B cell (primary cell): ENCODE measurements at regions not wholly inside any gene's neighbourhood (a gene's known extent, or its start where the extent isn't known, plus 50 kb on each side); places are given as distances from the start of the nearest gene placed in this dataset.

Experiments
- ATAC-seq: fragments of 200-7000 bp; cut with Tn5 transposase; one replicate; pipeline ENCODE4 v1.10.0; 2021; ENCODE audit warnings: low read depth, mild to moderate bottlenecking, moderate number of reproducible peaks, moderate library complexity
- CTCF ChIA-PET: fragments of 350-600 bp; sonication (Branson Sonifier 250); formaldehyde crosslinking; loops from one replicate; lab custom pipeline; 2021; ENCODE audit warnings: antibody characterized with exemption, inconsistent platforms; lab: Charles Lee
- POLR2A ChIA-PET: fragments of 350-600 bp; sonication (Branson Sonifier 250); formaldehyde crosslinking; loops from one replicate; lab custom pipeline; 2021; ENCODE audit warnings: antibody characterized with exemption; lab: Charles Lee
- DNase-seq: peaks from one replicate; pipeline ENCODE4 v3.0.0; 2013
- H2AFZ ChIP-seq: 2 replicates; pipeline ENCODE4 v1.6.1; 2012; ENCODE audit warnings: mild to moderate bottlenecking, low read depth, low read length; ENCODE audit not compliant: insufficient read depth, poor library complexity, severe bottlenecking
- H3K27ac ChIP-seq, 2 donors: 1 replicate in 1 of 2; 2 replicates in 1 of 2; pipeline ENCODE4 v1.5.1; 2012 to 2013; ENCODE audit warnings: low read length in 2 of 2, mild to moderate bottlenecking in 2 of 2, moderate library complexity in 1 of 2
- H3K27me3 ChIP-seq, 4 experiments: fragments of 200-600 bp in 1 of 4; sonication (generic) in 1 of 4; replicated peaks in 1 of 4; 1 replicate in 2 of 4; 2 replicates in 2 of 4; pipeline versions ENCODE4 v1.6.1 to v1.7.0; 2013 to 2016; ENCODE audit warnings: low read length in 3 of 4, mild to moderate bottlenecking in 2 of 4, mixed read lengths in 1 of 4, moderate library complexity in 1 of 4; ENCODE audit not compliant: insufficient read depth in 4 of 4, control insufficient read depth in 3 of 4; ENCODE audit errors: control extremely low read depth in 1 of 4
- H3K36me3 ChIP-seq, 2 experiments: replicated peaks in 1 of 2; 1 replicate in 1 of 2; 2 replicates in 1 of 2; pipeline versions ENCODE4 v1.6.1 to v1.7.1; 2013; ENCODE audit warnings: low read length in 1 of 2; ENCODE audit not compliant: insufficient read depth in 2 of 2, control insufficient read depth in 1 of 2; ENCODE audit errors: control extremely low read depth in 1 of 2, extremely low read depth in 1 of 2
- H3K4me1 ChIP-seq, 2 donors: fragments of 200-600 bp in 1 of 2; sonication (generic) in 1 of 2; 1 replicate in 1 of 2; 2 replicates in 1 of 2; pipeline versions ENCODE4 v1.5.1 to v1.6.1; 2013 to 2017; ENCODE audit warnings: low read length in 2 of 2; ENCODE audit not compliant: control insufficient read depth in 2 of 2, insufficient read depth in 2 of 2
- H3K4me2 ChIP-seq: replicated peaks from 2 replicates; pipeline ENCODE3; 2012; ENCODE audit warnings: mild to moderate bottlenecking, low read depth, low read length; ENCODE audit not compliant: poor library complexity, severe bottlenecking
- H3K4me3 ChIP-seq, 5 experiments: fragments of 200-600 bp in 1 of 5; sonication (generic) in 1 of 5; 1 replicate in 3 of 5; 2 replicates in 2 of 5; pipeline versions ENCODE4 v1.5.1 to v1.7.0; 2011 to 2016; ENCODE audit warnings: low read length in 4 of 5, mild to moderate bottlenecking in 4 of 5, low read depth in 2 of 5, control low read depth in 1 of 5, moderate library complexity in 1 of 5; ENCODE audit not compliant: insufficient read depth in 1 of 5; ENCODE audit errors: control extremely low read depth in 1 of 5, extremely low read depth in 1 of 5
- H3K79me2 ChIP-seq: fragments of 200-600 bp; sonication (generic); one replicate; pipeline ENCODE4 v1.6.0; 2016; ENCODE audit warnings: low read length; ENCODE audit not compliant: control insufficient read depth, insufficient read depth
- H3K9ac ChIP-seq: fragments of 200-600 bp; sonication (generic); 2 replicates; pipeline ENCODE4 v1.6.1; 2017; ENCODE audit warnings: mild to moderate bottlenecking, low read length, moderate library complexity
- H3K9me3 ChIP-seq, 3 donors: one replicate each; pipeline versions ENCODE4 v1.6.1 to v1.7.1; 2013; ENCODE audit warnings: low read length in 2 of 3; ENCODE audit not compliant: control insufficient read depth in 2 of 3, insufficient read depth in 1 of 3; ENCODE audit errors: control extremely low read depth in 1 of 3
- H4K20me1 ChIP-seq: 2 replicates; pipeline ENCODE4 v1.6.0; 2012; ENCODE audit warnings: mild to moderate bottlenecking, low read length; ENCODE audit not compliant: insufficient read depth, control insufficient read depth, poor library complexity, severe bottlenecking
- H3K27ac Mint-ChIP-seq: one replicate; pipeline ENCODE4 v1.8.0; 2021; ENCODE audit warnings: mixed read lengths
- H3K27me3 Mint-ChIP-seq: one replicate; pipeline ENCODE4 v1.8.0; 2021; ENCODE audit warnings: mixed read lengths
- H3K4me1 Mint-ChIP-seq: one replicate; pipeline ENCODE4 v1.8.0; 2021; ENCODE audit warnings: mixed read lengths
- H3K4me3 Mint-ChIP-seq: one replicate; pipeline ENCODE4 v1.8.0; 2021; ENCODE audit warnings: mixed read lengths
- H3K9me3 Mint-ChIP-seq: one replicate; pipeline ENCODE4 v1.8.0; 2022; ENCODE audit warnings: mixed read lengths; ENCODE audit not compliant: insufficient read depth
- EZH2 ChIP-seq: IDR thresholded peaks from 2 replicates; pipeline ENCODE4 v1.6.1; 2012; ENCODE audit warnings: borderline replicate concordance, low read depth, mild to moderate bottlenecking, moderate library complexity, low read length; ENCODE audit not compliant: insufficient read depth, poor library complexity, severe bottlenecking
- WGBS: methylation state at CpG from one replicate; pipeline ENCODE4 v1.1.5; 2013; ENCODE audit warnings: missing lambda C conversion rate; ENCODE audit not compliant: insufficient coverage; 5-methylcytosine and 5-hydroxymethylcytosine counted together
- intact Hi-C: fragments of 100-400 bp; cut with micrococcal nuclease; formaldehyde crosslinking; loops from one replicate; pipeline ENCODE4 v1.10.0; 2022
- TF ChIP-seq, protein P1 (sequence below): fragments of 200-600 bp; IDR thresholded peaks from one replicate; pipeline ENCODE4 v1.8.0; 2022; ENCODE audit warnings: antibody characterized with exemption, mild to moderate bottlenecking

DNA sequence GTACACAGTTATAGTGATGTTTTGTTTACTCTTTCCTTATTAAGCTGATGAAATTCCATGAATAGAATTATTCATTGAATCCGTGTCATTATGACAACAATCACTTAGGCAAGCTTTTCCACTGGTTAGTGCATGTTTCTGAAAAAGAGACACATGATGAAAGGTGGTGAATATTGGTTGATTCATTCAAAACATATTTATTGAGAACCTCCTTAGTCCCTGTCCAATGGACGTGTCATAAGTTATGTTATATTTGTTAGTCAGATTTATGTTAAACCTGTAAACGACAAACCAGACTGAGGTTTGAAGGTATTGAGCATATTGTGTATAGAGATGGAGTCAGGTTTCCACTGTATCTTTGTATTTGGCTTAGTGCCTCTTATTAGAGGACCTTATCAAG is 1888.9 kb upstream of the CDH6 start:
- Histone ChIP-seq H3K27ac (no peak overlapping the region), H3K79me2 (no peaks in the 10 kb centered on the region), H3K27me3 (no peaks in the 10 kb centered on the region), H3K4me2 (no peak overlapping the region), H3K9ac (no peak overlapping the region), H3K4me3 (no peak overlapping the region), H3K36me3 (no peaks in the 10 kb centered on the region), H2AFZ (no peak overlapping the region), H3K4me1 (no peaks in the 10 kb centered on the region), H4K20me1 (no peaks in the 10 kb centered on the region), H3K9me3 (peaks cover 0 to 4% (median 0%) of the 10 kb centered on the region in 3 donors)
- TF ChIP-seq EZH2, result no peak
- TF ChIP-seq, protein P1, sequence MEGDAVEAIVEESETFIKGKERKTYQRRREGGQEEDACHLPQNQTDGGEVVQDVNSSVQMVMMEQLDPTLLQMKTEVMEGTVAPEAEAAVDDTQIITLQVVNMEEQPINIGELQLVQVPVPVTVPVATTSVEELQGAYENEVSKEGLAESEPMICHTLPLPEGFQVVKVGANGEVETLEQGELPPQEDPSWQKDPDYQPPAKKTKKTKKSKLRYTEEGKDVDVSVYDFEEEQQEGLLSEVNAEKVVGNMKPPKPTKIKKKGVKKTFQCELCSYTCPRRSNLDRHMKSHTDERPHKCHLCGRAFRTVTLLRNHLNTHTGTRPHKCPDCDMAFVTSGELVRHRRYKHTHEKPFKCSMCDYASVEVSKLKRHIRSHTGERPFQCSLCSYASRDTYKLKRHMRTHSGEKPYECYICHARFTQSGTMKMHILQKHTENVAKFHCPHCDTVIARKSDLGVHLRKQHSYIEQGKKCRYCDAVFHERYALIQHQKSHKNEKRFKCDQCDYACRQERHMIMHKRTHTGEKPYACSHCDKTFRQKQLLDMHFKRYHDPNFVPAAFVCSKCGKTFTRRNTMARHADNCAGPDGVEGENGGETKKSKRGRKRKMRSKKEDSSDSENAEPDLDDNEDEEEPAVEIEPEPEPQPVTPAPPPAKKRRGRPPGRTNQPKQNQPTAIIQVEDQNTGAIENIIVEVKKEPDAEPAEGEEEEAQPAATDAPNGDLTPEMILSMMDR, result no peak
- intact Hi-C loops, result no loop called here
- H3K4me1 Mint-ChIP-seq, result no peaks in the 10 kb centered on the region
- WGBS, result 100% methylated on average over 1 of the region's 3 CpGs
- CTCF ChIA-PET, result no interaction called here
- H3K27me3 Mint-ChIP-seq, result no peaks in the 10 kb centered on the region
- H3K27ac Mint-ChIP-seq, result no peak overlapping the region
- no peak for ATAC-seq
- no peaks in the 10 kb centered on the region for H3K9me3 Mint-ChIP-seq
- no peak for DNase-seq
- H3K4me3 Mint-ChIP-seq, result no peak overlapping the region
- POLR2A ChIA-PET, result no interaction called here

DNA sequence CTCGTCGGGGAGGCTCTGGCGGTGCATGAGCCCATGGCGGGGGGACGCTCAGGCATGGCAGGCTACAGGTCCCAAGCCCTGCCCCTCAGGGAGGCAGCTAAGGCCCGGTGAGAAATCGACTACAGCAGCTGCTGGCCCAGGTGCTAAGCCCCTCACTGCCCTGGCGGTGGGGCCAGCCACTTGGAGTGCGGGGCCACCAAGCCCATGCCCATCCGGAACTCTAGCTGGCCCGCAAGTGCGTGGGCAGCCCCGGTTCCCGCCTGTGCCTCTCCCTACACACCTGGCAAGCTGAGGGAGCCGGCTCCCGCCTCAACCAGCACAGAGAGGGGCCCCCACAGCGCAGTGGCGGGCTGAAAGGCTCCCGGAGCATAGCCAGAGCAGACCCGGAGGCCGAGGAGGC is 1896.9 kb upstream of the CDH6 start:
- POLR2A ChIA-PET, result no interaction called here
- no peak overlapping the region for H3K4me3 Mint-ChIP-seq
- H3K27me3 ChIP-seq, result no peaks in the 10 kb centered on the region
- peak; percentile 1 for DNase-seq
- H3K4me1 ChIP-seq, result no peaks in the 10 kb centered on the region
- no peaks in the 10 kb centered on the region for H3K4me1 Mint-ChIP-seq
- CTCF ChIA-PET, result no interaction called here
- H3K27ac Mint-ChIP-seq, result no peak overlapping the region
- no peaks in the 10 kb centered on the region for H3K9me3 Mint-ChIP-seq
- intact Hi-C loops, result no loop called here
- no peaks in the 10 kb centered on the region for H3K36me3 ChIP-seq
- no peak overlapping the region for H2AFZ ChIP-seq
- 97% methylated on average over 20 of the region's 21 CpGs for WGBS
- TF ChIP-seq, protein P1, result no peak
- no peak for TF ChIP-seq EZH2
- no peak overlapping the region for H3K9ac ChIP-seq
- H3K27ac ChIP-seq, result no peak overlapping the region
- H3K27me3 Mint-ChIP-seq, result no peaks in the 10 kb centered on the region
- no peaks in the 10 kb centered on the region for H4K20me1 ChIP-seq
- H3K4me2 ChIP-seq, result no peak overlapping the region
- no peak overlapping the region for H3K4me3 ChIP-seq
- peaks cover 0 to 11% (median 0%) of the 10 kb centered on the region in 3 donors for H3K9me3 ChIP-seq
- no peak for ATAC-seq
- no peaks in the 10 kb centered on the region for H3K79me2 ChIP-seq
